Dedifferentiated amniotic fluid mesenchymal stem cell (primary cell): ENCODE measurements at regions not wholly inside any gene's neighbourhood (a gene's known extent, or its start where the extent isn't known, plus 50 kb on each side); places are given as distances from the start of the nearest gene placed in this dataset.
A peak's percentile ranks its signal among the peaks of the same experiment; 100 is the strongest.

Experiments
- DNase-seq: peaks from one replicate; pipeline ENCODE4 v3.0.0-alpha.2; 2016; ENCODE audit errors: extremely low spot score

DNA sequence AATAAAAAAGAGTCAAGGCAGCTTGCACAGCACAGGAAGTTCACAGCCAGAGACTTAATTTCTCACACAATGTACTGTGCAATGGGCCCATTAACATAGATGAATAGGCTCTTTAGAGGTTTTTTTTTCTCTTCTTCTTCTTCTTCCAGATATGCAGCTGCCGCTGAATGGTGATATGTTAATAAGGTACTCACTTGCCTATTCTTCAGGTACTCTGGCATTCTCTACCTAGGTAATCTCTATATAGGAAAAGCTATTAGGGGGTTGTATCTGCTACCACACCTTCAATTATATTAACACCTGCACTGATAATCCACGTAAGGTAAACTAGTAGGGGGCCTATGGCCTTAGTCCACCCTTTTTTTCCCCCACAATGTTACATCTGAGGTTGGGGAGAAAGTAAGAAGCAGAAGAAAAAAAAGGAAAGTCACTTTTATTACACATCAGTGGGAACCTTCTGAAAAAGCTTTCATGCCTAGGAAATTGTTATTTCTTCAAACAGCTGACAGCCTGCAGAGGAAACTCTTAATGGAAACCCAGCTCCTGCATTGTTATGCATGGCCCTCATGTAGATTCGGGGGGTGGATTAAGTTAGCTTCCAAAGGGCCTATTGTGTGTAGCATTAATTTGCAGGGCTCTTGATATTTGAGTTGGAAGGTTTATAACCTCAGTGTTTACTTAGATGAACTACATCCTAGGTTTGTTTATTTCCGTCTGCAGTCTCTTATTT is 525.5 kb downstream of the ZIC1 start:
- no peak for DNase-seq

DNA sequence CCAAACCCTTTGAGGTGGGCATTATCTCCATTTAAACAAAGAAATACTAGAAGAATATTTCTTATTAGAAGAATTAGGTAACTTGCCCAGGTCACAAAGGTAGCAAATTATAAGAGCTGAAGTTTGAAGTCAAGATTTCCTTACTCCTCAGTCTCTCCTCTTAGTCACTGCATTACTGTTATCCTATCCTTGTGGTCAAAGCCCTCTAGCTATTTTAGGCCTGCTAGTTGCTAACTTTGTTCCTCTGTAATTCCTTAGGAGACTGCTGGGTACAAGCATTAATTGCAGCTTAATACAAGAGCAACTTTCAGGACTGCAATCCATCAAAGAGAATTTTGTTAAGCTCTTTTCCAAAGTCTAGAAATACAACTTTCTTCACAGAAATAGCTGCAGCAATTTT is 528.2 kb downstream of the ZIC1 start:
- DNase-seq: no peak

DNA sequence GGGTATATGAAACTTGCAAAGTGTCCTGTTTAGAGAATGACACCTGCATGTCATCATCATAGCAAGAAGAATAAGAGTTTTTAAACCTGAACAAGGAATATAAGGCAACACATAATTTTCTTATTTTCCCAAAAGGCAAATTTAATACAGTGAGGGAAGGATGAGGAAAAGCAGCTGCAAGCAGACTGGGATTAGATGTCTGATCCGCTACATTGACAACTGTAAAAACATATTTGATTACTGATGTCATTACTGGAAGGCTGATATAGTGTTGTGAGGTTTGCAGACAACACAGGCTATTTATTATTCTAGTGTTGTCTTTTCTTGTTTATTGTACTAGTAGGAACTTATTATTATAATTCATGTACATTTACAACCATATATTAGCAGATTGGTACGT is 528.7 kb downstream of the ZIC1 start:
- DNase-seq: no peak

DNA sequence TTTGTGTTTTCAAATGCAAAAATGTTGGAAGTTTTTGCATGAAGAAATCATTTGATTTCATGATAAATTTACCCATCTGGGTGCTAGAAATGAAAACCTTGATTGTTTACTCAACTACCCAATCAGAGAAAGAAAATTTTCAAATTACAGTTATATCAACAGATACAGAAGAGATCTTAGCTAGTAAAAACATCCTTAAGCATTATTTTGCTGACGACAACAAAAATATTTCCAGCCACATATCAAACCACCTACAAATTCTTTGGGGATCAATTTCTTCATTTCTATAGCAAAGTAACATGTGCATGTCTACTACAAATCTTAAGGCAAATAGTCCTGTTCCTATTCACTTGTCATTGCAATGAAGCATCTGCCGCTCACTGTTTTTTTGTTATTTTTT is 530.3 kb downstream of the ZIC1 start:
- DNase-seq: no peak

DNA sequence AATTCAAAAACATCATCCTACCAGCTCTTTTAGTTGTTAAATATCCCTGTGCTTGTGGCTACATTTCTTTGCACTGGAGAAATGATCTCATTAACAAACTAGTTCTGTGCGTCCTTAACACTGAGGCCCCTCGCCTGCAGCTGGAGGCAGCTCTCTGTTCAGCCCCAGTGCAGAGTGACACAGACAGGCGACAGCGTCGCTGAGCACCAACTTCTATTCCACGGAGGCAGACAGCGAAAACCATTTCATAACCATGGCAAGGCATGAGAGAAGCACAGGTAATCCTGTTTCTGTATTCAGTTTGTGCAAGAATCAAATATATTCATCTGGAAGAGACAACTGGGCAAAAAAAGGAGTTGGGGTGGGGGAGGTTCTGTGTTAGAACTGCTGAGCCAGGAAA is 530.7 kb downstream of the ZIC1 start:
- no peak for DNase-seq

DNA sequence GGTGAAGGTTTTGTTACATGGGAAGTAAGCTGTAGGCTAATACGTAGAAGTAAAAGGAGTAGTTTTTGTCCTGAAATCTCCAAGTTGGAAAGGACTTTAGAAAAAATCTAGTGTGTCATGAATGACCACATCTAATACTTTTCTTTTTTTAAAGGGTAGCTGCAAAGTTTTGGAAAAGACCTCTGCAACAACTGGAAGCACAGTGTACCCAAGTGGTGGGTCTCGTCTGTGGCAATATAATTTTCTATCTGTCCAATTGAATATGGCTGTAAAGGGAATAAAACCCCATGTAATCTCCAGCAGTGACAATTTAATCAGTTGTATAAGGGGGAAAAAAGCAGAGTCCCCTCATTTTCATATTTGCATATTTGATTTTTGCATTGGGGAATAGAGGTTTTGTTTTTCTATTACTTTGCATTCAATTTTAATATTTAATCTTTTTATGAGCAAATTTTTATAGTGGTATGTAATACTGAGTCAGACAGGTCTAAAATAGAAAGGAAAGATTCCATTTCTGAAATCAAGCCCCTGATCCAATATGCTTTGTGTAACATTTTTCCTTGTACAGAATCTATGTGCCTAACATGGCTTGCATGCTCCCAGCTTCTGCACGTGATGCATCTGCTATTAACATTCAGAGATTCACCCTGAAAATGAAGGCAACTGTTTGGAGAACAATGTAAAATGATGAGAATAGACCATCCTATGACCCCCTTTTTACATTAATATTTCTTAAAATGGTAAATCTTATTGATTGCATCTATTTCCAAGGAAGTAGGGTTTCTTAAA is 531.4 kb downstream of the ZIC1 start:
- DNase-seq: no peak

DNA sequence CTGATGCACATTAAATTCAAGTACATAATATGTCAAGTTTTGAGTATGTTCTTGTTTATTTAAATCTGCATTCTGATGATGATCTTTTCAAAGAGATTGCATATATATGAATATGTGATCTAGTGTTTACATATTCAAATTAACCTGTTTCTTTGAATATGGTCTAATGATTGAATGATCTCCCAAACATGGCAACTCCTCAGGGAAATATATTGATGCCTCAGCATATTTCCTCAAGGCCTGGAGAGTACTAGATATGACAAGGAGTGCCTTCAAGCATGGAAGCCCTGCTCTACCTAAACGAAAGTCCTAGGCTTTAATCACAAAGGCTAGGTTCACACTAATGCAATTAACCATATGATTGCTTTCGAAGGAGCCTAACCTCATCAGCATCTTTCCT is 532.8 kb downstream of the ZIC1 start:
- no peak for DNase-seq

DNA sequence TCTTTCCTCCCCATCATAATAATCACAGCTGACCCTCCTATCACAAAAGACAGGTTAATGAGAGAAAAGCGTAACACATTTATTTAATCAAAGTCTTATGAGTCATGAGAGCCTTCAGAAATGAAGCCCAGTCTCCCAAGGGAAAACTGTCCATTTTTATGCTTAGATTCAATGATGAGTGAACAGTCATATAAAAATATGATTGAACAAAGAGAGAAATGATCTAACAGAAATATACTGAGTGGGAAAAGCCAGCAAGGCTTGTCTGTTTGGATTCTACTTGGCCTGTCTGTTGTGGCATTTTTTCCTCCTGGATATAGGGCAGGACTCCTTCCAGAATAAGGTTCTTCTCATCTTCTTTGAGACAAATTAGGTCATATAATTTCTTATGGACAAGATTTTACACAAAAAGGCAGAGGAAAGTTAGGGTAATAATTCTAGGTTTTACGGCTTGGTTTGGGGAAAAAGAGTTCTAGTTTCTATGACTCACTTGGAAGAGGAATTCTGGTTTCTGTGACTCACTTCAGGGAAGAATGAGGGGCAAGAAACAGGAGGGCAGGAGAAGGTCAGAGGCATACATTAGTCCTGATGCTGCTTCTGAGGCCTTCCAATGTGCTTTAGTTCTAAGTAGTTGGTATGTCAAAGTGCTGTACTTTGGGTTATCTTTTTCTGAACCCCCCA is 534.2 kb downstream of the ZIC1 start:
- DNase-seq: peak; percentile 73

DNA sequence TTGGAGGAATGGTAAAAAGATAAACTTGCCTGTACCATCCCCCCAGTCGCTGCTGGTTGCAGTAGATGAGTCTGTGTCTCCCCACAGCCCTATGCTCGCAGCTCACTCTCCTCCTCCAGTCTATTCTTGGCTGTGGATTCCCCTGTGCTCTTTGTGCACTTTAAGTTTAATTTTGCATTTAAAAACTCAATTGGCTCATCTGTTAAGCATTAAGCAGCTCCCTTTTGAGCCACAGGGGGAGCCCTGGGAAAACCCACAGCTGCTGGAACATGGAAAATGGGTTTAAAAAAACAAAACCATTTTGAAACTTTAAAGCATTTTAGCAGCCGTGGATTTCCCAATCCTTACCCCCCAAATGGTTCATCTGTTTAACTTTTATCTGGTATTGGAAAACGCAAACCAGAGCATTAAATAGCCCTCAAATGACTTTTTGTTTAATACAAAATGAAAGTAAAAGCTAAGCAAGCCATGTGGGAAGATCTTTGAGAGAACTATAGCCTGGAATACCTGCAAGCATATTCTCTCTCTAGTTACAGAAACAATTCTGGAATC is 536.9 kb downstream of the ZIC1 start:
- peak; percentile 93 for DNase-seq

DNA sequence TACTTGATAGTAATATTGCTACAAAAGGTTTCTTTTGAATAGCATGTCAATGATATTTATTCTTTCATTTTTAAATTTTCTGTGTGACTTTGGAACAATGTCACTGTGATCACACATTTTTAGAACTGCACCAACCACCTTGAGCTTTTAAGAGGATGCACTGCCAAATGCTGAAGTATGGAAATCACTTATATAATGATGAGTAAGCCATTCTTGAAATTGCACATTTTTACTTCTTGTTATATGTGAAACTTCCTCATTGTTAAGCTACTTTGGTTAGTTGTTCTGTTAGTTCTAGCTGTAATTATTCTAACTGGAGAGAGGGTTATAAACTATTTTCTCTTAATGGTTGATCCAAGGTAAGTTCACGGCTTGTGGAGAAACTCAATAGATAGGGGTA is 547.5 kb downstream of the ZIC1 start:
- no peak for DNase-seq

DNA sequence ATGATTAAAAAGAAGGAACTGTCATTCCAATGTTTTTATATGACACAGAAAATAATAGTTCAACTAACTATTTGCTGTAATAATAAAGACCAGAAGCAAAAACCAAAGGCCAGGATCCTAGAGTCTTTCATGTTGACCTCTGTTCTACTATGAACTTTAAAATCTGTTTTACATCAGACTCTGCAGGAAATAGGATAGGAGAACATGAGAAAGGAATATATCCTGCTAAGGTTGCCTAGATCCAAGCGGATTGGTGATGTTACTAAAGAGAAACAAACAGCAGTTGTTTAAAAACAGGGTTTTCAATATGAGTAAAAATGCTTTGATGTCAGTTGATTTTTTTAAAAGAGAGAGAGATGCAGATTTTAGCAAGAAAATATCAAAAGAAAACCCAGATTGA is 549.6 kb downstream of the ZIC1 start:
- DNase-seq: no peak

DNA sequence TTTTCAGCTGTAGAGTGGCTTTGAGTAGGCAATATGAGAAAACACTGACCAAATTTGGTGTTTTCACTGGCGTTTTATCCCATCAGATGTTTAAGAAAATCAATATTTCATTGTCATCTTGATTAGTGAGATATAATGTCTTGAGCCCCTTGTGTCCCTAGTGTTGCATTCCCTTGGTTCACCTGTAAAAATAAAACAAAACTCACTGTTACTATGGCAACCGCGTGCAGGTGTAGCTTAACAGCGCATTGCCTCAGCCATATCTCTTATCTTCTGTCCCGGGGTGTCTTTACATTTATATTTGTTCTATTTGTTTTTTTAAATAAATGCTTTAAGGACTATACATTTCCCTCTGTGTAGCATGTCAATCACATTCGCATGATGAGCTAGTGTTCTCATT is 551.6 kb downstream of the ZIC1 start:
- DNase-seq: no peak

DNA sequence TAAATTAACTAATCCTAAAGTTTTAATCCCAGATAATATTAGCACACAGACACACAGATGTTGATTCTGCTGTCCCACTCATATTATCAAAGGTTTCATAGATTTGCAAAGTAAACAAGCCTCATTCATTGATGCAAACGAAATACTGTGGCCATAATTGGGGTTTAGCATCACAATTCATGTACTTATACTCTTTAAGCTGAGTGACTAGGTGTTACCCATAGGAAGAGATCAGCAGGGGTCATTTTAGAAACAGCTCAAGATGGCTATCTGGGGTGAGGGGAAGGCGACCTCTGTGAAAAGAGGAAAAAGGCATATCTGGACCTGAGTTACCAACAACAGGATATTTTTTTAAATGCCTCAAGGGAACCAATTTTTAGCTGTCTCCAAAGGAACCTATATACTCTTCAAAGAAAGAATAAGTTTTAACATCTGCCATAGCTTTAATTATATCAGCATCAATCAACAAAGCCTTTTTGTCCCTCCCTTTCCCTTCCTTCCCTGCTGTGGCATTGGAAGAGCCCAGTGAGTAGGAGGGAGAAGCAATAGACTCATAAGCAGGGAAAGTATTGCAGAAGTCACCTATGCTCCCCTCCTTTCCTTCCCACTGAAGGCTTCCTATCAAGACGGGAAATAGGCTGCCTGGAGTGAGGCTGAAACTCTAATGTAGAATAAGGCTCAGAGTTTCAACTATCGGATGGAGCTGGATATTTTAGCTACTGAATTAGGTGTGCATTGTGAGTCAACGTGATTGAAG is 553.4 kb downstream of the ZIC1 start:
- DNase-seq: no peak

DNA sequence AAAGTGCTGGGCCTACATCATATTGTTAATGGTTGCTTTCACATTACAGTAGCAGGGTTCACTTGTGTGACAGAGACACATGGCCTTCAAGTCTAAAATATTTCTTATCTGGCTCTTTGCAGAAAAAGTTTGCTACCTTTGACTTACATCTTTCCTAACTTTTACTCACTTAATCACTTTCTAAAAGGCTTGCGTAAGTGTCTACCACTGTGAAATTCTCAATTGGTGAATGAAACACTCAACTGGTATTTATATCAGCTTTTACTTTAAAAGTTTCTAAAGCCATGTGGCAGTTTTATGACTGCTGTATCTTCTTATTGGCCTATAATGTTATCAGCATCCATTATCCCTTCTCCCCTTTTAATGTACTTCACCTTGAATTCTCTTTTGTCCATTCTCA is 554.5 kb downstream of the ZIC1 start:
- DNase-seq: no peak

DNA sequence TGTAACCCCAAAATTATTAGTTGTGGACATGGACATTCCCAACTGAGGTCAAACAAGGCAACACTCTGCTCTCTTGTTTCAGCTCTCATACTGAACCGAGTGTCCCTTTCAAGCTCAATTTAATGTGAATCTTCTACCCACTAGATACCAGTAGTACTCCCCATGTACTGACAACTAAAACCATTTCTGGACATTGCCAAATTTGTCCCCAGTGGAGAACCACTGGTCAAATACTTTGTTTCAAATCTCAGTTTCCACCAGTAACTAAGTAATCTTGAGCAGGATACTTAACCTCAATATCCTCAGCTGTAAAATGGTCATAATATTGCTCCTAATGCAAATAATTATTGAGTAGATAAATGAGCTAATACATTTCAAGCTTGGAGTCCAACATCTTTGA is 566.0 kb downstream of the ZIC1 start:
- no peak for DNase-seq

DNA sequence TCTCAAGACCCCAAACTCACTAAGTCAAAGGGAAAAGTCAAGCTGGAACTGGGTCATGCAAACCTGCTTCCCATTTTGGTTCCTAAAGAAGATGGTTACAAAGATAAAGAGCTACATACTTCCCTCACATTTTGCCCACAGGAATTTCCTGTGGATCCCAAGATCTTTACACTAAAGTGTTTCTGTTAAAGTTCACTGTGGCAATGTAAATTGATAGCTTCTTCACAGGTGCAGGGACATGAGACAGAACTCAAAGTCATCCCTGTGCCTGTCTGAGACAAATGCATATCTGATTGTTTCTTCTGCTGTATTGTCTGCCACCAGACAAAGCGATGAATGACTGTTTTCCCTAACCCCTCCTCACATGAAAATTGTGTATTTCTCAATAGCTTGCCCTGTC is 567.8 kb downstream of the ZIC1 start:
- DNase-seq: no peak

DNA sequence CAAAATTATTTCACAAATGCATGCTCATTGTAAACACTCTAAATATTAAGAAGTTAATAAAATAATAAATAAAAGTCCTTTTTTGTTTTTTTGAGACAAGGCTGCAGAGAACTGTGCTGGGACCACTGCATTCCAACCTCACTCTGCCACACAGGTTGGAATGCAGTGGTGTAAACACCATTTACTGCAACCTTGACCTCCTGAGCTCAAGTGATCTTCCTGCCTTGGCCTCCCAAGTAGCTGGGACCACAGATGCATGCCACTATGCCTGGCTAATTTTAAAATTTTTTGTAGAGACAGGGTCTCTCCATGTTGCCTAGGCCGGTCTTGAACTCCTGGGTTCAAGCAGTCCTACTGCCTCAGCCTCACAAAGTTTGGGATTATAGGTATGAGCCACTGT is 578.4 kb downstream of the ZIC1 start:
- DNase-seq: no peak

DNA sequence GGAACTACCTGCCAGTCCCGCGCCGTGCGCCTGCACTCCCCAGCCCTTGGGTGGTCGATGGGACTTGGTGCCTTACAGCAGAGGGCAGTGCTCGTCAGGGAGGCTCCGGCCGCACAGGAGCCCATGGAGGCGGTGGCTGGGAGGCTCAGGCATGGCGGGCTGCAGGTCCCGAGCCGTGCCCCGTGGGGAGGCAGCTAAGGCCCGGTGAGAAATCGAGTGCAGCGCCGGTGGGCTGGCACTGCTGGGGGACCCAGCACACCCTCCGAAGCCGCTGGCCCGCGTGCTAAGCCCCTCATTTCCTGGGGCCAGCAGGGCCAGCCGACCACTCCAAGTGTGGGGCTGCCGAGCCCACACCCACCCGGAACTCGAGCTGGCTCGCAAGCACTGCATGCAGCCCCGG is 580.2 kb downstream of the ZIC1 start:
- DNase-seq: no peak

DNA sequence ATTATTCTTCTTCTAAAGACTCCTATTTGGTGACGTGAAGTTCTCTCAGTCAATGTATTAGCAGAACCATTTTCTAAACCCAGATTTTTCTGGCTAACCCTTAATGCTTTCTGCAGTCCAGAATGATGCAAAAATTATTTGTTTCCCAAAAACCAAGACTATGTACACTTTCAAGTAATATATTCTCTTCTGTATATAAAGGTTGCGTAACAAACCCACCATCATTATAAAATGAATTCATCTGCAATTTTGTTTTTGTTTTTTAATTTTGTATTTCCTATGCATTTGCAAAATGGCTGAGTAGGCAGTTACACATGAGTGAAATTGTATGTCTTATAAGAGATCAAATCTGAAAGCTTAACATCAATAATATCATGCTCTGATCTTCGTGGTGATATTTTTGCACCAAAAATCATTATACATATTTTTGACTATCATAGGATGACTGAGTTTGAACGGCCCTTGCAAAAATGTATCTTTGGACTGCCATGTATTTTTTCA is 593.6 kb downstream of the ZIC1 start:
- no peak for DNase-seq

DNA sequence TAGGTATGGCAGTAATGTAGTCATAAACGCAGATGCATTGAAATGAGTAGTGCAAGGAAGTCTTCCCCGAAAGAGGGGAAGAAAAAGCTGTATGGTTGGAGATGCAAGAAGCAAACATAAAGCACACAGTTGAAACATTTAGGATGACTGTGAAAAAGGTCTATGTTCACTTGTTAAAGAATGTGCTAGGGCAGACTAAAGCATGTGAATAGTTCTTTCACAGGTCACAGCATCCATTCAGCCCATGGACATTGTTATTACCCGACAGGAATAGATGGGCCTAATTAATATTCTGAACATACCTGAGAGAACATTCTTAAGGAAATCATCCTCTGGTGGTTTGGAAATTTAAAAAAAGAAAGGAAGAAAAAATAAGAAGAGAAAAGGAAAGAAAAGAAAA is 595.2 kb downstream of the ZIC1 start:
- no peak for DNase-seq

DNA sequence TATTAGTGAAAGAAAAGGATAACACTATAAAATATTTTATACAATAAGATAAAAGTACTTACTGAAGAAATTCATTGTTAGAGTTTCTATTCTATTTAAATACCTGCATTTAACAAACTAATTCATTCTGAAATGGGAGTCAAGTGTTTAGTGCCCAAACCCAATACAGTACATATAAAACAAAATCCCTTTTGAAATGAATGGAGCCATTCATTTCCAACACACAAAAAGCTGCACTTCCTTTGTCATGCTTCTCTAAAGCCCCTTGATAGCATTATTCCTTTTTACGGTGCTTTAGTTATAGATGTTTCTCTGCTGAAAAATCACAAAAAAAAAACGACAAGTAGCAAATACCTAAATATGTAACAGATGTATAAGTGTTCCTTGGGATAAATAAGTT is 596.3 kb downstream of the ZIC1 start:
- no peak for DNase-seq

DNA sequence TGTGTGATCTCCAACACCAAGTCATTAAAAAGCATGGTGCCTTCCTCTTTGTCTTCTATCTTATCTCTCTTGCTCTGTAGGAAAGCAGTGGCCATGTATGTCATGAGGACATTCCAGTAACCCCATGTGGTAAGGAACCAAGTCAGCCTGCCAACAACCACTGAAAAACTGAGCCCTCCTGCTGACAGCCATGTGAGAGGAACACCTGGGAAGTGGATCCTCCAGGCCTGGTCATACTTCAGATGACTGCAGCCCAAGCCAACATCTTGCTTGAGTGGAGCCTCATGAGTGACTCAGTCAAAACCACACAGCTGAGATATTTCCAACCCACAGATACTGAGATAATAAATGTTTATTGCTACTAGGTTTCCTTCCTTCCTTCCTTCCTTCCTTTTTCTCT is 597.3 kb downstream of the ZIC1 start:
- no peak for DNase-seq
